Astrocyte of the cerebellum (primary cell): ENCODE measurements at regions not wholly inside any gene's neighbourhood (a gene's known extent, or its start where the extent isn't known, plus 50 kb on each side); places are given as distances from the start of the nearest gene placed in this dataset.

ENCODE experiments used
- DNase-seq: peaks from one replicate; pipeline ENCODE4 v3.0.0-alpha.2; 2011; ENCODE audit warnings: low read depth
- H3K4me3 ChIP-seq: 2 replicates; pipeline ENCODE4 v1.5.1; 2011; ENCODE audit warnings: mild to moderate bottlenecking, low read depth, low read length, moderate library complexity
- in situ Hi-C: cut with HindIII; loops from 2 replicates; pipeline ENCODE4 v1.10.0; 2017; ENCODE audit warnings: low sequenced_read_pairs
- TF ChIP-seq, protein P1 (sequence below): IDR thresholded peaks from 2 replicates; pipeline ENCODE4 v1.5.1; 2012; ENCODE audit warnings: low read length, low read depth, moderate library complexity, mild to moderate bottlenecking; ENCODE audit errors: missing control alignments

DNA sequence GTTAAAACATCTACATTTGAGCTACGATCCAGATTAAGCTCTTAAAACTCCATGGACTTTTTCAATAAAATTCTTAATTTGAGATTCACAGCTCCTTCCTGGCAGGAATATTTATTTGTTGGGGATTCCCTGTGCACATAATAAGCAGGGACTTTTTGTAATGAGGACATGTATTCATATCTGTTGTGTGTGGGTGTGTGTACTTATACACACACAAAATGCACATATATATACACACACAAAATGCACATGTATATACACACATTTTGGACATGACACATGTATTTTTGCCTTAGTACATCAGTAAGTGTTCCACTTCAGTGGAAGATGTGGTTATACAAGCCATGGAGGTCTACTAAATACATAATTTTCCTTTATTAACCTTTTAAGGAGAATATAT lies 1131.1 kb upstream of the CDH2 start:
- H3K4me3 ChIP-seq, result no peak overlapping the region
- TF ChIP-seq, protein P1, sequence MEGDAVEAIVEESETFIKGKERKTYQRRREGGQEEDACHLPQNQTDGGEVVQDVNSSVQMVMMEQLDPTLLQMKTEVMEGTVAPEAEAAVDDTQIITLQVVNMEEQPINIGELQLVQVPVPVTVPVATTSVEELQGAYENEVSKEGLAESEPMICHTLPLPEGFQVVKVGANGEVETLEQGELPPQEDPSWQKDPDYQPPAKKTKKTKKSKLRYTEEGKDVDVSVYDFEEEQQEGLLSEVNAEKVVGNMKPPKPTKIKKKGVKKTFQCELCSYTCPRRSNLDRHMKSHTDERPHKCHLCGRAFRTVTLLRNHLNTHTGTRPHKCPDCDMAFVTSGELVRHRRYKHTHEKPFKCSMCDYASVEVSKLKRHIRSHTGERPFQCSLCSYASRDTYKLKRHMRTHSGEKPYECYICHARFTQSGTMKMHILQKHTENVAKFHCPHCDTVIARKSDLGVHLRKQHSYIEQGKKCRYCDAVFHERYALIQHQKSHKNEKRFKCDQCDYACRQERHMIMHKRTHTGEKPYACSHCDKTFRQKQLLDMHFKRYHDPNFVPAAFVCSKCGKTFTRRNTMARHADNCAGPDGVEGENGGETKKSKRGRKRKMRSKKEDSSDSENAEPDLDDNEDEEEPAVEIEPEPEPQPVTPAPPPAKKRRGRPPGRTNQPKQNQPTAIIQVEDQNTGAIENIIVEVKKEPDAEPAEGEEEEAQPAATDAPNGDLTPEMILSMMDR, result no peak
- DNase-seq, result no peak
- in situ Hi-C loops, result no loop called here

DNA sequence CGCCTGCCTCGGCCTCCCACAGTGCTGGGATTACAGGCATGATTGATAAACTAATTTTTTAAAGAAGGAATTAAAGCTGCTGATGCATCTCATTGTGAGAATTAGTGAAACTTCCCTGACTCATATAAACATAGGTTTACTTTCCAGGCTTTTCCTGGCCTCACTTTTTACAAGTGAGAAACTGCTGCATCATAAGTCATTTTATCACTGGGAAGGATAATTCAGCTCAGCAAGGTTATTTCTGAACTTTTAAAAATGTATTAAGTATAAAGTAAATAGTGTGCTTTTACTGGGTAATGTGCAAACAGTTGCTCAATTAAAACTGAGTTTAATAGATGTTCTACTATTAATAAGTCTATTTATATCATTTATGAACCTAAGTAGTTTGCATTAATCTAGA lies 1130.3 kb upstream of the CDH2 start:
- DNase-seq, result no peak
- TF ChIP-seq, protein P1, result no peak
- in situ Hi-C loops, result no loop called here
- H3K4me3 ChIP-seq, result no peak overlapping the region

DNA sequence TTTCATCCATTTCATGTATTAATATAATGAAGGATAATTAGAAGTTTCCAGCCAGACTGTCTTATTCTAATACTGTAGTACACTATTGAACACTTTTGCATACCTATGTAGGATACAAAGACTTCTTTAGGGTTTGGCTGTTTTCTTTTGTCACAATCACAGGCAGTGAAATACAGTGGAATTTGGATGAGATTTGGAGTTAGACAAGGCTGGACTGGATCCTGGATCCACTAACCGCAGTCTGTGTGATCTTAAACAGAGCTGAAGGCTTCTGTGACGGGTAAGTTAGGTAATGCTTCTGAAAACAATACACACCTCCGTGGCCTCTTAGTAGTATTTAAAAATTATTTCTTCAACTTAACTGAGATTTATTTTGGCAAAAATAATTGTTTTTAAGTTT lies 1128.6 kb upstream of the CDH2 start:
- H3K4me3 ChIP-seq, result no peak overlapping the region
- TF ChIP-seq, protein P1, result no peak
- DNase-seq, result no peak
- in situ Hi-C loops, result no loop called here

DNA sequence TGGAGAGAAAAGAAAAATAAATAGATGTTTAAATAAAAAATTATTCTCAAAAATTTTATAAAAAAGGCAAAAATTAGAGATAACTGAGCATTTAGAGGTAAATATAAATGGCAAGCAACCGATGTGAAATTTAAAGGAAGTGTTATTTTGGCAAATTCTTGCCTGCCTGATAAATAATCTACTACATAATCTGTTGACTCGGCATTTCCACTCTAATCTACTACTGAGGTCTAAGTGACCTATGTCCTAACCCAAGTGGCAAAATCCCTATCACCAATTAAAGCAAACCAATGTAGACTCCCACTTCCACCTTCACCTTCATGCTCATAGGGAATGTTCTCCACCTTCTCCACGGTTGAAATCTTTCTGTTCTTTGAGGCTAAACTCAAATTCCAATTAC lies 1124.1 kb upstream of the CDH2 start:
- DNase-seq, result no peak
- TF ChIP-seq, protein P1, result no peak
- H3K4me3 ChIP-seq, result no peak overlapping the region
- in situ Hi-C loops, result no loop called here

DNA sequence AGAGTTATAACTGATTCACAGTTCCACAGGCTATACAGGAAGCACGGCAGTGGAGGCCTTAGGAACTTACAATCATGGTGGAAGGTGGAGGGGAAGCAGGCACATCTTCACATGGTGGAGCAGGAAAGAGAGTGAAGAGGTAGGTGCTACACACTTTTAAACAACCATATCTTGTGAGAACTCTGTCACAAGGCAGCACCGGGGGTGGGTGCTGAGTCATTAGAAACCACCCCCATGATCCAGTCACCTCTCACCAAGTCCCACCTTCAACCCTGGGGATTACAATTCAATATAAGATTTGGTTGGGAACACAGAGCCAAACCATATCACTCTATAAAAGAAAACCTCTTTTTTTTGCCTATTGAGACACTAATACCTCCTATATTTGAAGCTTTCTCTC lies 1108.5 kb upstream of the CDH2 start:
- TF ChIP-seq, protein P1, result no peak
- in situ Hi-C loops, result no loop called here
- H3K4me3 ChIP-seq, result no peak overlapping the region
- no peak for DNase-seq

DNA sequence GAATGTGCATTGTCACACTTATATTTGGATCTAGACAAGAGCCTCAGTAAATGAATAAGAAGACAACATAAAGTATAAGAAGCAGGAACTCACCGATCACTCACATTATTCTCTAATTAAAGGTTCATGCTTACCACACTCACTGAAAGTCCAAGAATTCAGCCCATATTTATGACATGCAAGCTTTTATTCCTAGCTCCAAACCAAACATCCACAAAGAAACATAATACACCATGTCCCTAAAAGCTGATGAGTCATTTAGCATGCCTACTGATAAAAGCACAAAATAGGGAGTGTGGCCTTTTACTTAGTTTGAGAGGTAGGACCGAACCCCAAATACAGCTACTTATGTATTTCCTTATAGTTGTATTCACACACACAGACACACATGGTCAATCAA lies 1094.6 kb upstream of the CDH2 start:
- peak; percentile 47 for DNase-seq
- H3K4me3 ChIP-seq, result no peak overlapping the region
- TF ChIP-seq, protein P1, result no peak
- in situ Hi-C loops, result no loop called here

DNA sequence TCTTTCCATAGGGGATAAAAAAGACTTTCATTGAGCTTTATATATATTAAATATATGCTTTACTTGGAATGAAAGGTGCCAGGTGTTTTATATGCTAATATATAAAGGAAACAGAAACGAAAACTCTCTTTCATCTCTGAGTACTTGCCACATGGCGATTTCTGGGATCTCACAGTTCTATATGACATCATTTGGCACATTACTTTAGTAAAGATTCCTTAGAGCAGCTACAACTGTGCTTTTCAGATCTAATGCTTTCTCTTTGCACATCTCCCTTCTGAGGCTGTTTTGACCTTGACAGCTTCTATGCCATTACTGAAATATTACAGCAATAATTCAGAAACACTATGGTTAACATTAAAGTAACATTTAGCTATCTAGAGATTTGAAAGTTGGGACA lies 1082.9 kb upstream of the CDH2 start:
- TF ChIP-seq, protein P1, result no peak
- in situ Hi-C loops, result no loop called here
- no peak for DNase-seq
- H3K4me3 ChIP-seq, result no peak overlapping the region
